ENCODE measurements at regions not wholly inside any gene's neighbourhood (a gene's known extent, or its start where the extent isn't known, plus 50 kb on each side); places are given as distances from the start of the nearest gene placed in this dataset.

GRCh38 chr2:225170162-225170561 is 127.9 kb upstream of the DOCK10 start:
- intact Hi-C loops (cut with micrococcal nuclease; ENCODE audit: unreplicated experiment): no loop called here
- 0% methylated on average over 1 of the region's 1 CpG for WGBS (ENCODE audit: low lambda C conversion rate)

GRCh38 chr2:225169396-225169795 is 127.1 kb upstream of the DOCK10 start:
- DNase-seq (ENCODE audit: low spot score) (no peak), FAIRE-seq (no peak), ATAC-seq (no peak)
- no peak overlapping the region for H3K9ac ChIP-seq (ENCODE audit: insufficient read depth, low read depth, low read length)
- WGBS (ENCODE audit: low lambda C conversion rate): 26% methylated on average over 4 of the region's 4 CpGs
- peaks cover 22% of the 10 kb centered on the region; the same call in 1 of the 2 replicates for H3K9me3 ChIP-seq (ENCODE audit: low read length)
- H3K4me3 ChIP-seq (replicated peaks in 1 of 3; ENCODE audit: insufficient read depth in 1 of 3, low read depth in 2 of 3, low read length in 3 of 3): no peak overlapping the region
- no TSS peak for BruUV-seq (replicated peaks)
- no peaks in the 10 kb centered on the region for H3K4me1 ChIP-seq (ENCODE audit: insufficient read depth, low read length)
- no peak overlapping the region for H3K27ac ChIP-seq (ENCODE audit: extremely low read length, insufficient read depth, low read length)
- TF ChIP-seq, protein P1, sequence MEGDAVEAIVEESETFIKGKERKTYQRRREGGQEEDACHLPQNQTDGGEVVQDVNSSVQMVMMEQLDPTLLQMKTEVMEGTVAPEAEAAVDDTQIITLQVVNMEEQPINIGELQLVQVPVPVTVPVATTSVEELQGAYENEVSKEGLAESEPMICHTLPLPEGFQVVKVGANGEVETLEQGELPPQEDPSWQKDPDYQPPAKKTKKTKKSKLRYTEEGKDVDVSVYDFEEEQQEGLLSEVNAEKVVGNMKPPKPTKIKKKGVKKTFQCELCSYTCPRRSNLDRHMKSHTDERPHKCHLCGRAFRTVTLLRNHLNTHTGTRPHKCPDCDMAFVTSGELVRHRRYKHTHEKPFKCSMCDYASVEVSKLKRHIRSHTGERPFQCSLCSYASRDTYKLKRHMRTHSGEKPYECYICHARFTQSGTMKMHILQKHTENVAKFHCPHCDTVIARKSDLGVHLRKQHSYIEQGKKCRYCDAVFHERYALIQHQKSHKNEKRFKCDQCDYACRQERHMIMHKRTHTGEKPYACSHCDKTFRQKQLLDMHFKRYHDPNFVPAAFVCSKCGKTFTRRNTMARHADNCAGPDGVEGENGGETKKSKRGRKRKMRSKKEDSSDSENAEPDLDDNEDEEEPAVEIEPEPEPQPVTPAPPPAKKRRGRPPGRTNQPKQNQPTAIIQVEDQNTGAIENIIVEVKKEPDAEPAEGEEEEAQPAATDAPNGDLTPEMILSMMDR (CRISPR knock-in tag; IDR thresholded peaks at IDR 0.05): no peak
- TF ChIP-seq ADNP (CRISPR knock-in tag; IDR thresholded peaks at IDR 0.05) (no peak), FOXO1 (CRISPR knock-in tag; IDR thresholded peaks at IDR 0.05) (no peak), KLF6 (CRISPR knock-in tag; IDR thresholded peaks at IDR 0.05) (no peak), DBP (CRISPR knock-in tag; IDR thresholded peaks at IDR 0.05; ENCODE audit: not compliant biosample characterization) (no peak), ELF4 (CRISPR knock-in tag; IDR thresholded peaks at IDR 0.05; ENCODE audit: borderline replicate concordance) (no peak), HNRNPL (IDR thresholded peaks at IDR 0.05; ENCODE audit: low read depth, low read length) (no peak), CBFB (CRISPR knock-in tag; IDR thresholded peaks at IDR 0.05) (no peak)
- in situ Hi-C loops (cut with HindIII; ENCODE audit: extremely low pct_ligation_motif_present, low pct_unique_long_range_greater_than_20kb): no loop called here
- no peak overlapping the region for H3K4me2 ChIP-seq (ENCODE audit: low read depth, low read length)
- no peak overlapping the region for H2AFZ ChIP-seq (ENCODE audit: low read length)
- intact Hi-C loops (cut with micrococcal nuclease; ENCODE audit: unreplicated experiment): no loop called here
- H4K20me1 ChIP-seq (ENCODE audit: insufficient read depth, low read length): no peaks in the 10 kb centered on the region
- no peaks in the 10 kb centered on the region for H3K79me2 ChIP-seq (ENCODE audit: insufficient read depth, low read length)
- no peaks in the 10 kb centered on the region for H3K27me3 ChIP-seq (ENCODE audit: control insufficient read depth in 1 of 2, insufficient read depth in 2 of 2, low read length in 2 of 2)
- no peaks in the 10 kb centered on the region for H3K36me3 ChIP-seq (replicated peaks in 1 of 2; ENCODE audit: control insufficient read depth in 1 of 2, insufficient read depth in 2 of 2, low read length in 2 of 2)
- POLR2A ChIA-PET: no interaction called here
- CTCF ChIA-PET (ENCODE audit: low intra/inter-chr PET ratio, low total read pairs): no interaction called here

More at GRCh38 chr2:225170162-225170561, 127.9 kb upstream of the DOCK10 start:
- peaks cover 22% of the 10 kb centered on the region; the same call in 1 of the 2 replicates for H3K9me3 ChIP-seq (ENCODE audit: low read length)
- no TSS peak for BruUV-seq (replicated peaks)
- no peaks in the 10 kb centered on the region for H4K20me1 ChIP-seq (ENCODE audit: insufficient read depth, low read length)
- ATAC-seq (no peak), FAIRE-seq (no peak), DNase-seq (ENCODE audit: low spot score) (no peak)
- TF ChIP-seq ZNF615 (CRISPR knock-in tag; IDR thresholded peaks at IDR 0.05; ENCODE audit: borderline replicate concordance) (no peak), ZNF33B (CRISPR knock-in tag; IDR thresholded peaks at IDR 0.05) (no peak), CEBPB (IDR thresholded peaks at IDR 0.05; ENCODE audit: borderline replicate concordance, low read depth, low read length) (peak; percentile 81)
- H3K4me2 ChIP-seq (ENCODE audit: low read depth, low read length): no peak overlapping the region
- CTCF ChIA-PET (ENCODE audit: low intra/inter-chr PET ratio, low total read pairs): no interaction called here
- H3K4me1 ChIP-seq (ENCODE audit: insufficient read depth, low read length): no peaks in the 10 kb centered on the region
- no peak overlapping the region for H3K9ac ChIP-seq (ENCODE audit: insufficient read depth, low read depth, low read length)
- POLR2A ChIA-PET: no interaction called here
- no peak overlapping the region for H3K4me3 ChIP-seq (replicated peaks in 1 of 3; ENCODE audit: insufficient read depth in 1 of 3, low read depth in 2 of 3, low read length in 3 of 3)
- no peak overlapping the region for H3K27ac ChIP-seq (ENCODE audit: extremely low read length, insufficient read depth, low read length)
- no peaks in the 10 kb centered on the region for H3K79me2 ChIP-seq (ENCODE audit: insufficient read depth, low read length)
- H3K36me3 ChIP-seq (replicated peaks in 1 of 2; ENCODE audit: control insufficient read depth in 1 of 2, insufficient read depth in 2 of 2, low read length in 2 of 2): no peaks in the 10 kb centered on the region
- H3K27me3 ChIP-seq (ENCODE audit: control insufficient read depth in 1 of 2, insufficient read depth in 2 of 2, low read length in 2 of 2): no peaks in the 10 kb centered on the region
- in situ Hi-C loops (cut with HindIII; ENCODE audit: extremely low pct_ligation_motif_present, low pct_unique_long_range_greater_than_20kb): no loop called here
- no peak overlapping the region for H2AFZ ChIP-seq (ENCODE audit: low read length)
